Glomerular visceral epithelial cell (primary cell): ENCODE measurements at regions not wholly inside any gene's neighbourhood (a gene's known extent, or its start where the extent isn't known, plus 50 kb on each side); places are given as distances from the start of the nearest gene placed in this dataset.

Source experiments
- DNase-seq: peaks from one replicate; pipeline ENCODE4 v3.0.0-alpha.2; 2016; ENCODE audit errors: extremely low spot score

DNA sequence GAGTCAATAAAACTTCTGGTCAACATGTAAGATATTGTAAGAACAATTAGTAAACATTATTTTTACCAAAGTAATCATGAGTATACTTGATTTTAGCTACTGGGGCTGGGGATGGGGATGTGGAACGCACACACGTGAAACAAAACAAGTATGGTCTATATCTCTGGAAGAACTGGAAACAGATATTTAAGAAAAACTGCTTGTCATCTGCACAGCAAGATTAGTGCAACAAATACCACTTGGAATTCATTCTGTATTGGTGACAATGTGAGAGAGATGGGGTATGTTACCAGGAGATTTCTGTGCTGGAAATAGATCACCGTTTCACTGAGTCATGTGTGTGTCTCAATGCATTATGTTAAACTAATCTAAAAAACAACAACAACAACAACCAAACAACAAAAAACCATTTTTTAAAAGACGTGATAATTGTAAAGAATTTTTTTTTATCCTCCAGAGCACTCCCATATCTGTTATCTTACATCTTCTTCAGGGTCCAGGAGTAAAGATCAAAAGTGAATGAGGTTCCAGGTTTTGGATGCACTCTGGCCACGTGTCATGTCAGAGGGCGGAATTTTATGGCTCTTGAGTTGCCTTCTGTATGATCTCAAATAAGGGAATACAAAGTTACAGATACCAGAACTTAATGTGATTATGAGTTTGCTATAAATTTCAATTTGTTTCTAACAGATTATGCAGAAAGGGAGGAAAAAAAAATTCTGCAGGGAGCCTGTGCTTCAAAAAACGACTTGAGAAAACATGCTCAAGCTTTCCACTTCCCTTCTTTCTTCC, 153.0 kb downstream of the BBOX1 start:
- no peak for DNase-seq

DNA sequence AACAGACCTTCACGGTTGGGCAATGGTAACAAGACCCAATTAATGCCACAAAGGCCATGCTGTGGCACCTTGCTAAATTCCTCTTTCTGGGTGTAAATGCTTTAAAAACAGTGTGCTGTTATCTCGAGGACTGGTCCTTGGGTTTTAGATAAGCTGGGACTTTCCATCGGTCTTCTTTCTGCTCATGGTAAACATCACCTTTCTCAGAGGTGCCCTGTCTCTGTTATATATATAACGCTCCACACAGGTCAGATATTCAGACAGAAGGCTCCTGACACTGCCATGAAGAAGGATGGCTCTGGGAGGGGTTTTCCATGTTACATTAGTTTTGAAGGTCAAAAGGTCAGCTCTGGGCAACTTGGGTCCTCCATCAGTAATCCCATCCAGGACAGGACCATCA, 151.6 kb downstream of the BBOX1 start:
- no peak for DNase-seq

DNA sequence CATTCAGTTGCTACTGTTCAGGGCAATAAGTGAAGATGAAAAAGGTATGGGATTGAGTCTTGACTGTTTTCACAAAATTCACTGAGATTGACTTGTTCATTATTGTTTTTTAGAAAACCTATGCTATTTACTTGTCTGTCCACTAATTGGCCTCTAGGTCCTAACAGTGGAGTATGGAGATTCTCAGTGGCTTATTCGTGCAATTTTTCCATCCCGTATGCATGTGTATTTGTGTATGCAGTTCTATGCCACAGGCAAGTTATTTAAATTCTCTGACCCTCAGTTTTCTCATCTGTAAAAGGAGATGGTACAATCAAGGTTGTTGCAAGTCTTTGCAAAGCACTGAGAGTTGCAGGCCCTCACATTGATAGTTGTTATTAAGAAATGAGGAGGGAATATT, 151.0 kb downstream of the BBOX1 start:
- DNase-seq = no peak

- no peak for DNase-seq
Measured at GRCh38 chr11:27188696-27189095, 148.1 kb downstream of the BBOX1 start.

DNA sequence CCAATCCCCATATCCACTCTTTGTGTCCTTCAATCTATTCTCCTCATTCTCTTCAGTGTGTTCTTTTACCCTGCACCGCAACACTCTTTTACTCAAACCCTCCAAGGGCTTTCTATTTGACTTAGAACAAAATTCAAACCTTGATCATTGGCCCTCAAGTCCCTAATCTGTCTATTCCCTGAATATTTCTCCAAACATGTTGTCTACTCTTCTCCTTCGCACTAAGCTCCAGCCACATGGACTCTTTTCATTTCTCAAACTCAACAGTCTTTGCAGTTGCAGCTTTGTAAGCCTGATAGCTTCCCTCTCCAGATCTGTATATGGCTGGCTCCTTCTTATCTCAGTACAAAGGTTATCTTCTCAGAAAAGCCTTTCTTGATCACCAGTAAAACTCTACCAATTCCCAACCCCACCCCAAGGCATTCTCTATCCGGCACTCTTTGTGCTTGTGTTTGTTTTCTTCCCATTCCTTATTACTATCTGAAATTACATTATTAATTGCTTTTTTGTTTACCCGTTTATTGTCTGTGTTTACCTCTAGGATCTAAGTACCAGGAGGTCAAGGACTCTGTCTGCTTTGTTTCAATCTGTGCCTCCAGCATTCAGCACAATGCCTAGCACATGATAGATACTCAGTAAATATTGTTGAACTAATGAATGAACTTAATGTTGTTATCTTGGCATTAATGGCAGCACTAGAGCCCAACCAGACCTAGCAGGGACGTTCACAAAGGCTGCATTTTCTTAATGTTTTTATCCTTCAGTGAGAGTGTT, 147.4 kb downstream of the BBOX1 start:
- no peak for DNase-seq

DNA sequence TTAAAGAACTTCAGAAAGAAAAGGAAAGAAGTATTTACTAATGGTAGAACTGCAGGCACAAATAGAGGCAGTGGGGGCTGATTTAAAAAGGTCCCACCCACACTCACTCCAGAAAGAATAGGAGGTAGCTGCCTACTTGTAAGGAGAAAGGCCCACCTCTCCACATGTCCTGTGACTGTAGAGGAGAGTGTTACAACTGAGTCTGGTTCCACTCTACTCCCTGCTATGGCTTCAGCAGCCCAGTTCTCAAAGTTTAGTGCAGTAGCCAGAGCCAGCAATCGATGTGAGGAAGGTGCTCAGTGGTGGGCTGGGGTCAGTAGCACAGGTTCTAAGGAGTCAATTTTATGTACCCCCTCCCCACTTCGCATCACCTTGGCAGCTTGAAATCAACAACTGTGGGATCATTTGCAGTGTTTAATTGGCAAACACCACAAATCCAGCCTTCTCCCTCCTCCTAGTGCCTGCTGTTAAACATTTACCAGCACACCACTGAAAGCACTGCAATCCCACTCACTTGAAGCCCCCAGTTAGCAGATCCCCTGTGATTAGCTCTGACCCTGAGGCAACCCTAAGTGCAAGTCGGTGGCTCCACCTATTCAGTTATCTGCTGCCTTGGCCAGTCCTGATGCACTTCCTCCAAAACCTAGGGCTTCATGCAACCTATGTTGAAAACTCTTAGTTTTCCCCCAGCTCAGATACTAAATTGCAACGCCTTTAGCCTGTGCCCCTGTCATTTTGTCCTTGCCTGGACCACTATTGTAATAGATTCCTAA, 146.6 kb downstream of the BBOX1 start:
- no peak for DNase-seq

- DNase-seq = no peak
Measured at GRCh38 chr11:27186580-27186979, 146.0 kb downstream of the BBOX1 start.

GRCh38 chr11:27184458-27185312, 144.1 kb downstream of the BBOX1 start:
- no peak for DNase-seq

- peak; percentile 56 for DNase-seq
Measured at GRCh38 chr11:27183672-27184457, 143.2 kb downstream of the BBOX1 start.

- no peak for DNase-seq
Measured at GRCh38 chr11:27179334-27179733, 138.7 kb downstream of the BBOX1 start.

DNA sequence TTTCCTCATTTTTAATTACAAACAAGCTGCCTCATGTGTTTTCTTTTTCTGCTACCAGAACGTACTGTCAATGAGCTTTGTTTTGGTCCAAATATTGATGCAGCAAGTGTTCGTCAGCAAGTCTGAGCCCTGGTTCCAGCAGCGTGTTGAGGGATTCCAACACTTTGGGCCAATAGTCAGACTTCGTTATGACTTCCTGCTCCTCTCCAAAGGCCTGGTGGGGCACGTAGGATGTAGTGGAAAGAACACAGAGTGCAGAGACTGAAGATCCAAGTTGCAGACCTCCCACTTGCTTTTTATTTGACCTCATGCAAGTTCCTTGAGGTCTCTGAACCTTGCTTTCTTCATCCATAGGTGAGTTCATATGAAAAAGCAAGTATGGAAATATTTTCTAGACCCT, 138.2 kb downstream of the BBOX1 start:
- DNase-seq = no peak
